ENCODE measurements at regions not wholly inside any gene's neighbourhood (a gene's known extent, or its start where the extent isn't known, plus 50 kb on each side); places are given as distances from the start of the nearest gene placed in this dataset.

DNA sequence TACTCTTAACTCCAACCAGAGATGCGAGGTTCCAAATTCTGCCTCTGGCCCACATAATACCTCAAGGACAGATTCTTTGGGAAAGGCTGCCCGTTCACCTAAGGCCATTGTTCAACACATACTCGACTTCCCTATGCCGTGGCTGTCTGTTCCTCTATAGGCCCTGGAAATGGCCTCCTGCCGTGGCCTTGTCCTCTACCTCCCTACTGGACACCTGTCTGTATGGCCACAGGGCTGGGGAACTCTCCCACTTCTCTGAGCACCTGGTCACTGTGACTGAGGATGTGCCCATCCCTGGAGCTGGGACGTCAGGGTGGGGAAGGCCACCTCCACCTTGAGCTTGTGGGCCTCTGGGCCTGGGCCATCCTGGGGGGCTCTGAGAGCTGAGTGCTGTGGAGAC lies 340.5 kb upstream of the B3GAT1 start:
- no peak overlapping the region for H3K27ac ChIP-seq (ENCODE audit: low read depth, low read length)
- H2AFZ ChIP-seq (ENCODE audit: low read length) = no peak overlapping the region
- no peaks in the 10 kb centered on the region for H3K23me2 ChIP-seq (ENCODE audit: low read depth, low read length)
- H3K4me2 ChIP-seq (ENCODE audit: insufficient read depth in 1 of 2, low read depth in 2 of 2, low read length in 2 of 2) = no peak overlapping the region
- H2BK5ac ChIP-seq (ENCODE audit: low read depth, low read length) = no peak overlapping the region
- no peaks in the 10 kb centered on the region for H3K79me1 ChIP-seq (ENCODE audit: low read depth, low read length)
- no peak for FAIRE-seq
- peaks cover 0 to 2% (median 0%) of the 10 kb centered on the region in 4 experiments; a peak in 1 of 7 replicates for H3K4me1 ChIP-seq (replicated peaks in 1 of 4; ENCODE audit: control insufficient read depth in 3 of 4, insufficient read depth in 4 of 4, low read length in 3 of 4)
- no peaks in the 10 kb centered on the region; a peak in 1 of 7 replicates for H3K27me3 ChIP-seq (replicated peaks in 1 of 4; ENCODE audit: control insufficient read depth in 3 of 4, extremely low read depth in 1 of 4, insufficient read depth in 3 of 4, low read length in 3 of 4)
- DNase-seq (ENCODE audit: low read depth in 1 of 2, low spot score in 2 of 2) = no peak
- H2BK15ac ChIP-seq (ENCODE audit: low read length) = no peak overlapping the region
- H3K9me3 ChIP-seq (ENCODE audit: insufficient read depth in 2 of 2, low read depth in 1 of 2, low read length in 1 of 2) = peaks cover 6 to 13% of the 10 kb centered on the region in 2 experiments; a peak in 3 of 4 replicates
- no peak overlapping the region for H4K5ac ChIP-seq (ENCODE audit: insufficient read length, low read depth, low read length)
- no peaks in the 10 kb centered on the region for H4K20me1 ChIP-seq (replicated peaks in 1 of 2; ENCODE audit: control insufficient read depth in 1 of 2, insufficient read depth in 2 of 2, low read length in 2 of 2)
- POLR2A ChIA-PET (ENCODE audit: partially characterized antibody) = no interaction called here
- H3K56ac ChIP-seq (replicated peaks; ENCODE audit: insufficient read length, low read depth, low read length) = no peak overlapping the region
- no peak overlapping the region for H2BK20ac ChIP-seq (ENCODE audit: low read length)
- 88% methylated on average over 5 of the region's 6 CpGs; no CpG with 5 or more reads in 1 of the 2 experiments for WGBS, 2 experiments (ENCODE audit: extremely low coverage in 1 of 2, insufficient coverage in 1 of 2, insufficient read length in 1 of 2, insufficient replicate concordance in 2 of 2, low coverage in 1 of 2, low lambda C conversion rate in 2 of 2, missing lambda C conversion rate in 1 of 2)
- no peak overlapping the region for H3K18ac ChIP-seq (ENCODE audit: extremely low read depth, low read length)
- no peaks in the 10 kb centered on the region for H3K36me3 ChIP-seq (ENCODE audit: control insufficient read depth in 2 of 4, insufficient read depth in 4 of 4, low read length in 3 of 4)
- no peak overlapping the region for H3K4me3 ChIP-seq (ENCODE audit: extremely low read depth in 1 of 4, insufficient read depth in 2 of 4, low read depth in 3 of 4, low read length in 4 of 4)
- H2AK5ac ChIP-seq (ENCODE audit: low read depth, low read length) = no peak overlapping the region
- no peaks in the 10 kb centered on the region for H3K79me2 ChIP-seq (ENCODE audit: control insufficient read depth in 1 of 2, insufficient read depth in 2 of 2, low read length in 2 of 2)
- no peak overlapping the region for H2BK120ac ChIP-seq (replicated peaks; ENCODE audit: low read depth, low read length)
- H3K14ac ChIP-seq (ENCODE audit: insufficient read length) = no peak overlapping the region
- H4K91ac ChIP-seq (replicated peaks; ENCODE audit: insufficient read length, low read length) = no peak overlapping the region
- H3K23ac ChIP-seq (ENCODE audit: insufficient read length) = no peak overlapping the region
- CTCF ChIA-PET (ENCODE audit: partially characterized antibody) = no interaction called here
- H4K8ac ChIP-seq (ENCODE audit: extremely low read depth, insufficient read depth, low read length) = no peak overlapping the region
- H3K4ac ChIP-seq (replicated peaks; ENCODE audit: insufficient read length, low read depth, low read length) = no peak overlapping the region
- no peak overlapping the region for H2BK12ac ChIP-seq (ENCODE audit: low read depth, low read length)
- H3K9ac ChIP-seq (replicated peaks in 1 of 4; ENCODE audit: extremely low read depth in 1 of 4, low read depth in 3 of 4, low read length in 3 of 4) = no peak overlapping the region
- no peak for TF ChIP-seq SIX5 (IDR thresholded peaks at IDR 0.05; ENCODE audit: low read depth, low read length)
- TF ChIP-seq, protein P1, sequence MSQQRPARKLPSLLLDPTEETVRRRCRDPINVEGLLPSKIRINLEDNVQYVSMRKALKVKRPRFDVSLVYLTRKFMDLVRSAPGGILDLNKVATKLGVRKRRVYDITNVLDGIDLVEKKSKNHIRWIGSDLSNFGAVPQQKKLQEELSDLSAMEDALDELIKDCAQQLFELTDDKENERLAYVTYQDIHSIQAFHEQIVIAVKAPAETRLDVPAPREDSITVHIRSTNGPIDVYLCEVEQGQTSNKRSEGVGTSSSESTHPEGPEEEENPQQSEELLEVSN (IDR thresholded peaks at IDR 0.05) = no peak
- TF ChIP-seq CHD2 (IDR thresholded peaks at IDR 0.05; ENCODE audit: low read length) = no peak
- no peak for TF ChIP-seq HDAC2 (IDR thresholded peaks at IDR 0.05; ENCODE audit: borderline replicate concordance in 1 of 2, low read depth in 2 of 2, low read length in 2 of 2)
- TF ChIP-seq TCF12 (IDR thresholded peaks at IDR 0.05; ENCODE audit: low read depth, low read length) = no peak
- TF ChIP-seq EGR1 (IDR thresholded peaks at IDR 0.05; ENCODE audit: borderline replicate concordance, low read depth, low read length) = no peak
- no peak for TF ChIP-seq CHD1 (IDR thresholded peaks at IDR 0.05; ENCODE audit: low read depth, low read length)
- no peak for TF ChIP-seq CEBPB (IDR thresholded peaks at IDR 0.05; ENCODE audit: low read depth, low read length)
- TF ChIP-seq CTBP2 (IDR thresholded peaks at IDR 0.05; ENCODE audit: borderline replicate concordance, insufficient read depth, insufficient read length, low read length) = no peak
- TF ChIP-seq TAF7 (optimal IDR thresholded peaks at IDR 0.05; ENCODE audit: borderline replicate concordance, low read depth, low read length) = no peak
- no peak for TF ChIP-seq RAD21 (IDR thresholded peaks at IDR 0.05 in 1 of 2, conservative IDR thresholded peaks at IDR 0.05 in 1 of 2; ENCODE audit: low read depth in 2 of 2, low read length in 2 of 2)
- TF ChIP-seq POLR2AphosphoS5 (IDR thresholded peaks at IDR 0.05; ENCODE audit: low read depth, low read length) = no peak
- TF ChIP-seq RXRA (IDR thresholded peaks at IDR 0.05; ENCODE audit: insufficient read depth, low read depth, low read length) = no peak
- TF ChIP-seq EZH2 (IDR thresholded peaks at IDR 0.05; ENCODE audit: low read depth, low read length, severe bottlenecking) = no peak
- TF ChIP-seq SP1 (IDR thresholded peaks at IDR 0.05; ENCODE audit: low read depth, low read length) = no peak
